NCI-H1694 (cell line): ENCODE measurements at regions not wholly inside any gene's neighbourhood (a gene's known extent, or its start where the extent isn't known, plus 50 kb on each side); places are given as distances from the start of the nearest gene placed in this dataset.
A peak's percentile ranks its signal among the peaks of the same experiment; 100 is the strongest.

ENCODE experiments used
- DNase-seq: peaks from one replicate; lab custom pipeline; 2025; lab: John Stamatoyannopoulos, UW

DNA sequence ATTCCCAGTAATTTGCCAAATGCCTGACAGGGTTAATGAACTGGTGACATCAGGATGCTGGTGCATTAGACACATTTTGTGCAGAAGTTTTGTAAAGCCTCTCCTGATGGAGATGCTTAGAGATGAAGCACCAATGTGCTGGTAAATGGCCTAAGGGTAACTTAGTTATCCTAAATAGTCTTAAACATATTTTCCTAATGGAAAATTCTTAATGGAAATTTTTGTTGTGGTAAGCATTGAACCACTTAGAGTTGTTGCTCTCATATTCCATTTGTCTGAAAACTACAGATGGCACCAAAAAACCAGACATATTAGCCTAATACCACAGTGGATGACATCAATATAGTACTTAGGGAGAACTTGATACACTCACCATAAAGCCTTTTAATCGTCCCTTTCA is 154.5 kb upstream of the ANK2 start:
- DNase-seq, result no peak

DNA sequence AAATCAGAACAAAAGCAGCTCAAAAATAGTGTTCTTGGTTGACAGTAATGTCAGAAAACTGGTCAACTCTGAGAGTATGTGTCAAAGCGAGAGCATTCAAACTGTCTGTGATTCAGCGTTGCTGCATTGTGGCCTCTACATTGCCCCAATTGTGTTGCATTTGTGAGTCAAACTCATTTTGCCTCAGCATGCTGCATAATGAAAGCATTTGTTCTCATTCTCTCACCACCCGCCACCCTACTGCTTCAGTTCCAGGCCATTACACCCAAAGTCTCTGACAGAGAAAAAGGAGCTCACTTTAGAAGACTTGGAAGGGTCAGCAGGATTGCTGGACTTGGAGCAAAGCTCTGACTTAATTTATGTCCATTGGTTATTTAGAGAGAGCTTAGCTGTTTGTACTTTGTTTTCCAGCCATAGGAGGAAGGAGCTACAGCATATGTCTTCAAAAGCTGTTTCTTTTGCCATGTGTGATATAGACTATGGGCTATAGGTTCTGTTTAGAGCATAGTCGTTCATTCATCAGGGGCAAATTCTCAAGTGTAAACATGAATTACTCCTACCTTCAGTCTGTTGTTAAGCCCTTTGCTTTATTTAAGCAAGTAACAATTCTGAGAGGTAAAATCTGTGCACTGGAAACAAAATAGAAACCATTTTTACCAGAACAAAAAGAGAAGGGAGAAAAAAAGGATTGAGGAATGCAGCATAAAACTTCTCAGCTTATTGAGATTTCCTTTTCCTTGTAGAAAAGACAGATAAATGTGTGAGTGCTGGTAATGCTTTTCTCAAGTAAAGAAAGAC is 153.4 kb upstream of the ANK2 start:
- no peak for DNase-seq

DNA sequence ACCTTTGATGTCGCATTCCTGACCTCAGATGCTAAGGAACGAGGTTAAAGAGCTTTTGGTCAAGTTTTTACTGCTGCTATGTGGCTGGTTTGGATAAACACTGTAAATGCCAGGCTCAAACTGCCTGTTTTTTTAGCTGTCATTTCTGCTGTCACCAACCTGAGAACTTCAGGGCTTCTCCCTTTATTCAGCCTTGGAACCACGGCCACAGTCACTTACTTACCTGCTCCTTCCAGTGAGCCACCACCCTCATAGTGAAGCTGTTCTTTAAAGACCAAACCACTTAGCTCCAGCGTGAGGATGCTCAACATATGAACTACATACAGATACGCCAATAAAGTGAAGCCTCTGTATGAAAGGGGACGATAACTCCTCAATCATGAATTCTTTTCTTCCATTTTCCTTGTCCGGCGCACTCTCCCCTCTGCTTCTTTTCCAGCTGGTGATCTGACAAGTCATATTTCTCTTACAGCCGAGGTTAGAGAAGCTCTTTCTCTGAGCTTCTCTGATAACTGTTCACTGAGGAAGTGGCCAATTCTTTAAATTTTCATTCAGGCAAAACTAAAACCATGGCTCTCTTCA is 152.8 kb upstream of the ANK2 start:
- DNase-seq, result no peak

GRCh38 chr4:112897543-112897942 is 151.9 kb upstream of the ANK2 start:
- DNase-seq, result peak; percentile 84

DNA sequence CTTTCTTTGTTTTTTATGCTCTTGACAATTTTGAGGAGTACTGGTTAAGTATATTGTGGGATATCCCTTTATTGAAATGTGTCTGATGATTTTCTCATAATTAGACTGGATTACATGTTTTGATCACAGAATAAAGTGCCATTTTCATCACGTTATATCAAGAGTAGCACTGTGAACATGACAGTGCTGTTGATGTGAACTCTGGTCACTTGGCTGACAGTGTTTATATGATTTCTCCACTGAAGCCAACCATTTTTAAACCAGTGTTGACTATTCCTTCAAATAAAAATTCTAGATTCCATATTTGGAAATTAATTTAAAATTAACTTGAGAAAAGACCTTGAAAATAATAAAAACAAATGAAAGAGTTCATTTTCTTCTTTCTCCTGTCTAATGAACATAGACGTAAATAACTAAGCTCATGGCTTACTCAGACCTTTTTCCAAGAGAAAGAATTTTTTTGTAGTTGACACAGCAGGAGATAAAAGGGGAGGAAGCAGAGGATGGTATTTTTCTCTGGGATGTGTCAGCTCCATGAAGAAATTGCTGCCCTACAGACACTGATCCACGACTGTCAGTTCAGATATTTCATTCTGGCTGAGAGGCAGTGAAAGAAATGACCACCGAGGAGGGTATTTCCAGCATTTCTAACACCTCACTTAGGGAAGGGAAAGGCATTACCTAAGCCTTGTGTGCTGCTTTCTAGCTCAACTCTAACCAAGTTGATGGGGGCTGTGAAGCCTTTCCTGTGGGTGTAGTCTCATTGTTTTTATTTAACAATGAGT is 150.9 kb upstream of the ANK2 start:
- no peak for DNase-seq

- DNase-seq, result no peak
Measured at GRCh38 chr4:112900416-112900815, 149.0 kb upstream of the ANK2 start.

DNA sequence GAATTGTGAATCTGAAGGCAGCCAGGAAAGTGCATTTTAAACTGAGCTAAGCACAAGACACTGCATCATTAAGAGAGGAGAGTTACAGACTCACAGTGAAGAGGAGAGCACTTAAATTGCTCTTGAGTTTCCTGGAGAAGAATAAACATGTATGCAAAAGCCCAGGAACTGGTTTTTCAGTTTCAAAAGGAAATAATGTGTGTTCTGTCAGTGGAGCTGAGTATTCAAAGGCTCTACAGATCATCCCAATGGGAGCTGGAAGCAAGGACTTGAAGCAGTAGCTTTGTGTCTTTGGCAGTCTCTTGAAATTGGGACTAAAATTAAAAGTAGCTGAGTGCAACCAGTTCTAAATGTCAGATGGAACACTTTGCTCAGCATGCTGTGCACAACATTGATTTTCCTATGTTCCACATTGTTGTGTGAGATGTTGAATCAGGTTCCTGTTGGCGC is 147.5 kb upstream of the ANK2 start:
- DNase-seq, result no peak

- no peak for DNase-seq
Measured at GRCh38 chr4:112905728-112906127, 143.7 kb upstream of the ANK2 start.

GRCh38 chr4:112908511-112908910 is 140.9 kb upstream of the ANK2 start:
- DNase-seq, result no peak

GRCh38 chr4:112910109-112910736 is 139.2 kb upstream of the ANK2 start:
- peak; percentile 63 for DNase-seq

DNA sequence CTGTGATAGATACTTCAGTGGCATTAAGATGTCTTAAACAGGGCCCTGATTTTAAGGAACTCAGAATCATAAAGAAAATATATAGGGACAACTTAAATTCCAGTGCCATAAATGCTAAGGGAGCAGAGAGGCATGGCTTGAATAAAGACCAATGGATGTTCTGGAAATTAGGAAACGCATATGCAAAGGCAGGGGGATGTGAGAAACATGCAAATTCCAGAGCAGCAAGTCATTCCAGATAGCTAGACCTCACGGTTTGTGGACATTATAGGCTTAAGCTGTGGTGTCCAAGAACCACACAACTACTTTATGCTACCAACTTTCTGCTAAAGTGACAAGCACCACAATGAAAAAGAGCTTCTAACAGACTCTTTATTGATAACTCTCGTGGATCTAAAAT is 132.6 kb upstream of the ANK2 start:
- DNase-seq, result no peak

- DNase-seq, result no peak
Measured at GRCh38 chr4:112923516-112923915, 125.9 kb upstream of the ANK2 start.

DNA sequence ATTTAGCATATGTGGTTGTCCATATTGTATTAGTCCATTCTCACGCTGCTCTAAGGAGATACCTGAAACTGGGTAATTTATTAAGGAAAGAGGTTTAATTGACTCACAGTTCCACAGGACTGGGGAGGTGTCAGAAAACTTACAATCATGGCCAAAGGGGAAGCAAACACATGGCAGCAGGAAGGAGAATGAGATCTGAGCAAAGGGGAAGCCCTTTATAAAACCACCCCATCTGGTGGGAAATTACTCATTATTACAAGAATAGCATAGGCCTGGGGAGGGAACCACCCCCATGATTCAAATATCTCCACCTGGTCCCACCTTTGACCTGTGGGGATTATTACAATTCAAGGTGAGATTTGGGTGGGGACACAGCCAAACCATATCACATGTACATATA is 122.6 kb upstream of the ANK2 start:
- no peak for DNase-seq

DNA sequence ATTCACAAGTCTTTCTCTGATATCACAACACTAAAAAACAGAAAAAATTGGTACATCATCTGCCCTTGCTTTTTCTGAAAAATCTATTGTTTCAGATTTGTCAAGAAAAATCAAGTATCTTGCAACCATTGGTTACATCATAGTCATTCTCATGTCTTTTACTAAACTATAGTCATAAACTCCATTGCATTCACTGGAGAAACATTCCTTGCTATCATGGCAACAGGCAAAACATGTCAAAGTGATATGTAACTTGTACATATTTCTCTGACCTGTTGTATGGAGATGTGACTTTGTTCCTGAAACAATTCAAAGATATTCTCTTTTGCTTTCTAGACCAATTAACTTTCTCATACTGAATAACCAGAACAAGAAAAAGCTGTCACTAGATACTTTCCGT is 121.9 kb upstream of the ANK2 start:
- DNase-seq, result no peak

DNA sequence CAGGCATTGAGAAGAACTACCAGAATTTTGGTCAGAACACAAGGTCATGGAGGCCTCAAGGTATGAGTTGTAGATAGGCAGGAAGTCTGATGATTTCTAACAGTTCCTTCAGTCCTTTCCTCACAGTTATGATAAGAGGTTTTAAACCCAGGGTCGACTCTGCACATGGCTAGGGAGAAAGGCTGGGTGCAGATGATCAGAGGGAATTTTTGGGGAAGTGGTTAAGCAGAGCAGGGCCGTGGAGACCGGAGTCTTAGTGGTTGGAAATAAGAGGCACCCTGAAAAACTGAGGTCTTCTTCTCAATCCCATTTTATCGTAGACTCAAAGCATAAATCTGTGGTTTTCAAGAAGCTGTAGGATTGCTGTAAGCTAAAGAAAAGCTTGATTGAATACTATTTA is 118.5 kb upstream of the ANK2 start:
- DNase-seq, result no peak

GRCh38 chr4:112933790-112934189 is 115.7 kb upstream of the ANK2 start:
- no peak for DNase-seq

DNA sequence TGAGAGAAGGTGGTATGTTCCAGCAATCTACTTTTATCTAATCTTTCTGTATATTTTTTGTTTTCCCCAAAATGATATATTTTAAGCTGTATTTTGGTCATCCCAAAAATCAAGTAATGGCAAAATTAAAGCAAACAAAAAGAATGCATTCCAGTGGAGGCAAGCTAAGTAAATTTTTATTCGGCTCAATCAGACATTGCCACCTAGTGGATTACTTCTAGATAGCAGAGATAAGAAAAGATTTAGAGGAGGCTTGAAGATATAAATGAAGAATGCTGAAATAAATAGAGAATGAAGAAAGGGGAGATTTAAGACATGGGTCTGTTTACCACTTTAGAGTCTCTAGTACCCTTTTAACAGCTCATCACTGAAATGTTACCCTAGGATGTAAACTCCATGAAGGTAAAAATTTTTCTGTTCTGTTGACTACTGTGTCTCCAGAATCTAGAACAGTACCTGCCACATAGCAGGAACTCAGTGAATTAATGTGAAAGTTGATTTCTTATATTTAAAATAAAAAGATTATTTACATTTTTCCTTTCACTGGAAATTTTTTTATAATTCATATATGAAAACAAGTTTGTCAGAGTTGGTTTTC is 110.9 kb upstream of the ANK2 start:
- peak; percentile 45 for DNase-seq

DNA sequence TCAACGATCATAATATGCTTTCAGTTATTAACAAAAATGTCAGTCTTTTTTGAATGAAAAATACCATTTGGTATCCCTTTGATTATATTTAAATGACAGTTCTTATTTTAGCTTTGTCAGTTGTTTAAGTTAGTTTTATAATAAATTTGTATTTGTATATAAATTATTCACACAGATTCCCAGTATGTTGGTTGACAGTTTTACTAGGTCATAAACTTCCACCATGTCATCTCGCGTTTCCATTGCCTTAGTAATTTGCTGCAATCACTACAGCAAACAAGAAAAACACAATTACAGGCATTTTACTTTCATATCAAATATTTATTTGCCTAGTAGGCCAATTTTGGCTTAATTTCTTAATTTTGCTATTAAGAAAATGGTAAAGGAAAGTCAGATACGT is 109.6 kb upstream of the ANK2 start:
- DNase-seq, result no peak

DNA sequence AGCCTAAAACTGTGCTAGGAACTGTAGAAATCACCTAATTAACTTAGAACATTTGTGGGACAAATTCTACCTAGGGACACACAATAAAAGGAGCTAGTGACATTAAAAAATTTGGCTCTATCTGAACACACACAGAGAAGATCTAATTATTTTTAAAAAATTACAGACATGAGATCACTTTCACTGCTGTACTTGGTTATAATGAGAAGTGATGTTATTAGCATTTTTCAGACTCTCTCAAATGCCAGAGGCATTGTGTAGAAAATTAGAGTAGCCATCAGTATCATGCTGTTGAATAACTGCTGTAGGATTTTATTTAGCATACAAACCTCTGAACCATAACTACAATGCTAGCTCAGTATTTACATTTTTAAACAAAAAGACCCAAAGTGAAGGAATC is 109.1 kb upstream of the ANK2 start:
- DNase-seq, result no peak

- DNase-seq, result no peak
Measured at GRCh38 chr4:112942077-112942476, 107.4 kb upstream of the ANK2 start.

- no peak for DNase-seq
Measured at GRCh38 chr4:112942997-112943396, 106.5 kb upstream of the ANK2 start.

DNA sequence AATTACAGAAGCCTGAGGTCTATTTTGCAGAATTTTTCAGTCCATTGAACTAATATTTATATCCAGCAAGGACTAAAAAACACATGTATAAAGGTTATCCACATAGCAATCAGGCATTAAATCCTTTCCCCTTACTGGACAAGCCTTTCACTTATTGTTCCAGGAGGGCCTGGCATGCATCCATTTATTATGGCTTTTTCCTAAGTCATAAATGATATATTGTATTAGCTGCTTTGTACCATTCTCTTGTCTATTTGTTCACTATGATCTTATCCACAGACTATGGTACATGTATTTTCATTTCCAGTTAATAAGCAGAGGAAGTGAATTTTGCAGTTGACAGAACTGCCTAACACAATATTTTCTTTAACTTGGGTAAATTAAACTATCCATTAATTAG is 105.4 kb upstream of the ANK2 start:
- no peak for DNase-seq
